DND-41 (cell line): ENCODE measurements at regions not wholly inside any gene's neighbourhood (a gene's known extent, or its start where the extent isn't known, plus 50 kb on each side); places are given as distances from the start of the nearest gene placed in this dataset.

Source experiments
- ATAC-seq: fragments of 200-7000 bp; cut with Tn5 transposase; 3 replicates; pipeline ENCODE4 v1.9.1; 2021; ENCODE audit warnings: low read depth; ENCODE audit not compliant: insufficient read depth
- DNase-seq: peaks from one replicate; pipeline ENCODE4 v3.0.0-alpha.2; 2020
- H2AFZ ChIP-seq: 2 replicates; pipeline ENCODE4 v1.6.0; 2012; ENCODE audit warnings: low read depth, low read length
- H3K27ac ChIP-seq: 2 replicates; pipeline ENCODE4 v1.5.1; 2012; ENCODE audit warnings: low read length, inconsistent platforms
- H3K27me3 ChIP-seq: fragments of 200-600 bp; sonication (generic); 2 replicates; pipeline ENCODE4 v1.6.0; 2012; ENCODE audit warnings: low read length, mild to moderate bottlenecking, inconsistent platforms; ENCODE audit not compliant: insufficient read depth, poor library complexity
- H3K36me3 ChIP-seq: 2 replicates; pipeline ENCODE4 v1.5.1; 2012; ENCODE audit warnings: low read length, inconsistent platforms; ENCODE audit not compliant: insufficient read depth
- H3K4me1 ChIP-seq: 2 replicates; pipeline ENCODE4 v1.5.1; 2012; ENCODE audit warnings: mild to moderate bottlenecking, low read length; ENCODE audit not compliant: insufficient read depth
- H3K4me2 ChIP-seq: 2 replicates; pipeline ENCODE4 v1.6.0; 2012; ENCODE audit warnings: mild to moderate bottlenecking, moderate library complexity, low read length, inconsistent platforms; ENCODE audit not compliant: insufficient read depth
- H3K4me3 ChIP-seq, 2 experiments: fragments of 200-600 bp in 1 of 2; shearing (Covaris generic) in 1 of 2; 2 replicates each; pipeline ENCODE4 v1.5.1; 2012 to 2016; ENCODE audit warnings: inconsistent platforms in 2 of 2, low read length in 2 of 2, mild to moderate bottlenecking in 2 of 2, low read depth in 1 of 2, moderate library complexity in 1 of 2
- H3K79me2 ChIP-seq: 2 replicates; pipeline ENCODE4 v1.6.0; 2012; ENCODE audit warnings: low read length, inconsistent platforms; ENCODE audit not compliant: insufficient read depth
- H3K9ac ChIP-seq: 2 replicates; pipeline ENCODE4 v1.6.0; 2012; ENCODE audit warnings: low read depth, mild to moderate bottlenecking, inconsistent platforms, low read length, moderate library complexity
- H3K9me3 ChIP-seq: 2 replicates; pipeline ENCODE4 v1.5.1; 2012; ENCODE audit warnings: low read length, moderate library complexity, mild to moderate bottlenecking, inconsistent platforms; ENCODE audit not compliant: insufficient read depth, severe bottlenecking
- H4K20me1 ChIP-seq: 2 replicates; pipeline ENCODE4 v1.6.0; 2012; ENCODE audit warnings: low read length; ENCODE audit not compliant: insufficient read depth
- EZH2 ChIP-seq: IDR thresholded peaks from 3 replicates; pipeline ENCODE4 v1.6.1; 2012; ENCODE audit warnings: borderline replicate concordance, low read depth, mild to moderate bottlenecking, moderate library complexity, low read length, inconsistent platforms; ENCODE audit not compliant: severe bottlenecking
- TF ChIP-seq, protein P1 (sequence below): IDR thresholded peaks from 2 replicates; pipeline ENCODE4 v1.5.1; 2012; ENCODE audit warnings: borderline replicate concordance, low read length, moderate library complexity, mild to moderate bottlenecking; ENCODE audit not compliant: poor library complexity, severe bottlenecking; ENCODE audit errors: extremely low read depth

DNA sequence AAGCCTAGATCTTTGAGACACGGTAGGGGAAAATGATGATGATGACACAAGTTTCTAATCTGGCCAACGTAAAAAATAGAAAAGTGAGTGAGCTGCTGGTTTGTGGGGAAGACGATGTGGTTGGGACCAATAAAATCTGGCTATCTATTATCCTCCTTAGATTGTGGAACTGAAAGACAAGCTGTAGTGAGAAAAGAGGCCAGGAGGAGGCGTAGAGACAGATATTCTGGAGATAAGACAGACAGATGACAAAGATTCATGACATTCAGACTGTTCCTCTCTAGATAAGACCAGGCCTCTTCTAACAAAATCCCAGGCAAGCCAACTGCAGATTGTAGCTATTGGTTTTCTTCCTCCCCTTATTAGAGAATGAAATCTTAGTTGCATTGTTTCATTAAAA, 376.3 kb upstream of the UBE2E3 start:
- DNase-seq (no peak), ATAC-seq (peak; percentile 56)
- Histone ChIP-seq H3K4me3 (no peak overlapping the region), H3K79me2 (no peaks in the 10 kb centered on the region), H3K36me3 (no peaks in the 10 kb centered on the region), H2AFZ (no peak overlapping the region), H3K27ac (no peak overlapping the region), H3K4me2 (no peak overlapping the region), H3K9ac (no peak overlapping the region), H3K9me3 (no peaks in the 10 kb centered on the region), H3K4me1 (no peaks in the 10 kb centered on the region), H4K20me1 (no peaks in the 10 kb centered on the region), H3K27me3 (peaks cover 3% of the 10 kb centered on the region)
- TF ChIP-seq, protein P1, sequence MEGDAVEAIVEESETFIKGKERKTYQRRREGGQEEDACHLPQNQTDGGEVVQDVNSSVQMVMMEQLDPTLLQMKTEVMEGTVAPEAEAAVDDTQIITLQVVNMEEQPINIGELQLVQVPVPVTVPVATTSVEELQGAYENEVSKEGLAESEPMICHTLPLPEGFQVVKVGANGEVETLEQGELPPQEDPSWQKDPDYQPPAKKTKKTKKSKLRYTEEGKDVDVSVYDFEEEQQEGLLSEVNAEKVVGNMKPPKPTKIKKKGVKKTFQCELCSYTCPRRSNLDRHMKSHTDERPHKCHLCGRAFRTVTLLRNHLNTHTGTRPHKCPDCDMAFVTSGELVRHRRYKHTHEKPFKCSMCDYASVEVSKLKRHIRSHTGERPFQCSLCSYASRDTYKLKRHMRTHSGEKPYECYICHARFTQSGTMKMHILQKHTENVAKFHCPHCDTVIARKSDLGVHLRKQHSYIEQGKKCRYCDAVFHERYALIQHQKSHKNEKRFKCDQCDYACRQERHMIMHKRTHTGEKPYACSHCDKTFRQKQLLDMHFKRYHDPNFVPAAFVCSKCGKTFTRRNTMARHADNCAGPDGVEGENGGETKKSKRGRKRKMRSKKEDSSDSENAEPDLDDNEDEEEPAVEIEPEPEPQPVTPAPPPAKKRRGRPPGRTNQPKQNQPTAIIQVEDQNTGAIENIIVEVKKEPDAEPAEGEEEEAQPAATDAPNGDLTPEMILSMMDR = peak; percentile 59
- no peak for TF ChIP-seq EZH2

DNA sequence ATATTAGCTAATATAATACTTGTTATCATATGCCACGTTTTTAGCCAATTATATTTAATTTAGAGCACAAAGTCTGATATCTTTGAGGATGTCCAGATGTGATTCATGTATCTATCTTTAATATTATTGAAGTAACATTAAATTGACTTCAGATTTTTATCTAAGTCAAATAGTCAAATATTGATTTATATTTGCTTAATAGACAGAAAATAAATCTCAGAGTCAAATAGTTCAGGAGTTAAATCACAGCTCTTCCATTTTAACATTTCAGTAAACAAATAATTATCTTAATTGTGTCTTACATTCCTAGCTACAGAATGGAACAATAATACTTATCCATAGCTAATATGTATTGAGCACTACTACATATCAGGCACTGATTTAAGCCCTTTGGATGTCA, 379.4 kb upstream of the UBE2E3 start:
- H3K27me3 ChIP-seq = no peaks in the 10 kb centered on the region
- H3K4me1 ChIP-seq = no peaks in the 10 kb centered on the region
- H4K20me1 ChIP-seq = no peaks in the 10 kb centered on the region
- ATAC-seq (no peak), DNase-seq (no peak)
- H3K9ac ChIP-seq = no peak overlapping the region
- no peak overlapping the region for H3K27ac ChIP-seq
- H3K79me2 ChIP-seq = no peaks in the 10 kb centered on the region
- no peak for TF ChIP-seq EZH2
- TF ChIP-seq, protein P1 = no peak
- no peaks in the 10 kb centered on the region for H3K36me3 ChIP-seq
- H3K4me2 ChIP-seq = no peak overlapping the region
- no peak overlapping the region for H2AFZ ChIP-seq
- H3K9me3 ChIP-seq = no peaks in the 10 kb centered on the region
- H3K4me3 ChIP-seq = no peak overlapping the region

DNA sequence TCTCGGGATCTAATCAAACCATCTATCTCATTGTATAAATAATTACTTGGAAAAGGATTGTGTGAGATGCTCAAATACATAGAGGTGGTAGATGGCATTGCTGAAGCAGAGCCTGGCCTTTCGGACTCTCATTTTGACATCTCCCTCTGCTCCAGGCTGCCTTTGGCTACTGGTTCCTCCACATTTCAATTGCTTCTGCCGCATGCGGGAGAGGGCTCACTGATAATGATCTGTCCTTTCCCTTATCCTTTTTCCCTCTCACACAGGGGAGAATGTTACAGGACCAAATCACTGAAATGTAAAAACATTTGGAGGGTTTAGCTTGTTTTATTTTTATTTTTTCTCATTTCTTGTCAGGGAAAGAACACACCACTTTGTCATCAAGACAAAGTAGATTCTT, 380.6 kb upstream of the UBE2E3 start:
- TF ChIP-seq EZH2 = no peak
- TF ChIP-seq, protein P1 = no peak
- no peaks in the 10 kb centered on the region for H3K79me2 ChIP-seq

DNA sequence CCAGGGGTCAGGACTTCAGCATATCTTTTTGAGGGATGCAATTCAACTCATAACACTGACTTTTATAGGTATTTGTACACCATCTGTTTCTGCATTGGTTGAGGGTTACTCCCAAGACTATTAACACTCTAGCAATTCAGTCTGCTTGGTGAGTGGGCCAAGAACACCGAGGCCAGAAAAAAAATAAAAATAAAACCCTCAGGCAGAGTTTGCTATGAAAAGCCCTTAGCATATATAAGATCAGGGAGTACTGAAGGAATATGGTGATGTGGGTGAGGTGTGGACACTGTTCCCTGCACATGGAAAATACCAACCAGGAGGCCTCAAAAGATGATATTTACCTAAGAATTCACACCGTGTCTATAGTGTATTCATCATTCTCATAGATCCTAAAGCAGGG, 383.2 kb upstream of the UBE2E3 start:
- no peaks in the 10 kb centered on the region for H3K79me2 ChIP-seq
- H3K4me1 ChIP-seq = no peaks in the 10 kb centered on the region
- H3K4me2 ChIP-seq = no peak overlapping the region
- H3K4me3 ChIP-seq = no peak overlapping the region
- no peak overlapping the region for H3K27ac ChIP-seq
- H3K36me3 ChIP-seq = no peaks in the 10 kb centered on the region
- no peaks in the 10 kb centered on the region for H4K20me1 ChIP-seq
- no peak overlapping the region for H2AFZ ChIP-seq
- no peak for TF ChIP-seq EZH2
- TF ChIP-seq, protein P1 = no peak
- no peak overlapping the region for H3K9ac ChIP-seq
- H3K9me3 ChIP-seq = no peaks in the 10 kb centered on the region
- ATAC-seq (no peak), DNase-seq (no peak)
- no peaks in the 10 kb centered on the region for H3K27me3 ChIP-seq

More for the DNA sequence above, 380.6 kb upstream of the UBE2E3 start:
- Histone ChIP-seq H3K27me3 (no peaks in the 10 kb centered on the region), H3K4me1 (no peaks in the 10 kb centered on the region), H3K4me3 (no peak overlapping the region), H3K9ac (no peak overlapping the region), H3K9me3 (no peaks in the 10 kb centered on the region), H3K27ac (no peak overlapping the region), H3K36me3 (no peaks in the 10 kb centered on the region), H3K4me2 (no peak overlapping the region), H2AFZ (no peak overlapping the region), H4K20me1 (no peaks in the 10 kb centered on the region)
- no peak for ATAC-seq
- no peak for DNase-seq
